ENCODE measurements at regions not wholly inside any gene's neighbourhood (a gene's known extent, or its start where the extent isn't known, plus 50 kb on each side); places are given as distances from the start of the nearest gene placed in this dataset.
"Not testable (repeated sequence)": the region's sequence is repeated elsewhere in the genome, so short reads cannot be mapped to it uniquely, and the experiment has no call there.

DNA sequence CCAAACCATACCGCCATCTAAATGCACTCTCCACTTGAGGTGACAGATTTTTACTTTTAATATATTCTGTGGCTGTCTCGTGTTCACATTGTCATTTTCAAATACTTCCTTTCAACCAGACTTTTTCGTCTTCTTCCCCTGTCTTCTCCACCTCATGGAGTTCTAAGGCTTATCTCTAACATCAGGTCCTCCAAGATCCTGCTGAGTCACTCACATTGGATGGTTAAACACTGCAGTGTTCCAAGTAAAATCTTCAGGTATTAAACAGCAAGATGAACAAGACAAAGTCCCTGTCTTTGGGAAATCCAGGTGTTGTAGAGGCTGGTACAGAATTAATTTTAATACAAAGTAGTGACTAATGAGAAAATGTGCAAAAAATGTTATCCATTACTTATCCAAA is 330.2 kb upstream of the KIF2B start:
- no peak for DNase-seq

DNA sequence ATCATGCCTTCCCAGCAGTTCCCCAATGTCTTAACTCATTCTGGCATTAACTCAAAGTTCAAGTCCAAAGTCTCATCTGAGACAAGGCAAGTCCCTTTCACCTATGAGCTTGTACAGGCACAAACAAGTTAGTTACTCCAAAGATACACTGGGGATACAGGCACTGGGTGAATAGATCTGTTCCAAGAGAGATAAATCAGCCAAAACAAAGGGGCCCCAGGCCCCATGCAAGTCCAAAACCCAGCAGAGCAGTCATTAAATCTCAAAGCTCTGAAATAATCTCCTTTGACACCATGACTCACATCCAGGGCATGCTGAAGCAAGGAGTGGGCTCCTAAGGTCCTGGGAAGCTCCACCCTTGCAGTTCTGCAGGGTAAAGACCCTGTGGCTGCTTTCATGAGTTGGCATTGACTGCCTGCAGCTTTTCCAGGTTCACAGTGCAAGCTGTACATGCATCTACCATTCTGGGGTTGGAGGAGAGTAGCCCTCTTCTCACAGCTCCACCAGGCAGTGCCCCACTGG is 332.2 kb upstream of the KIF2B start:
- no peak for DNase-seq

DNA sequence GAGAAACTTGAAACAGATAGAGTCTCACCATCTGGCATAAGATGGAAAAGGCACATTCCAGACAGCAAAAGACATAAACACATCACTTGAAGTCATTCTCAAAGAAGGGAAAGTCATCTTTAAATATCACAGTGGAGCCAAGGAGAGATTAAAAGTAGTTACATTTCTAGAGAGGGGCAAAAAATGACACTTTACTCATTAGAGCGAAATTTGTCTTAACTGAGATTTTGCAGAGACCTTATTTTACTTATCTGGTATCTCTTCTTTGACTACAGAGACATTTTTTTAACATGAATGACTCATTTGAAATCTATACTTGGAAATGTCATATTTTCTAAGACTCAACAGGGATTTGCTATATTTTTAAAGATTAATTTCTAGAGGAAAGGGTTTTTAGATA is 339.0 kb upstream of the KIF2B start:
- DNase-seq, result no peak

DNA sequence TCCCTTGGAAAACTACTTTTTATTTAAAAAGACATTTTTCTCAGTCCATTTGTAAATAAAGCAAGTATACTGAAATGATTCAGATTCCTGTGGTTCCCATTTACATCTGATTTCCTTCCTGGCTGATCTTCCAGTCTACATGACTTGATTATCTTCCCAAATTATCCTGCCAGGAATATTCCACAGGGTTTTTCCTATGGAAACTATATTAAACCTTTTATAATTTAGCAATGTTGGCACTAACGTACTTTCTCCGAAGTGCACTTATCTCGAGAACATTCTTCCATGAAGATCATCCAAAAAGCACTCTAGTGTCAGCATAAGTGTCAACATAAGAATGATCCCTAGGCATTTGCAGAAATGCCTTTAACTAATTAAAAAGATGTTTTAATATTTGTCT is 347.7 kb upstream of the KIF2B start:
- DNase-seq, result no peak

DNA sequence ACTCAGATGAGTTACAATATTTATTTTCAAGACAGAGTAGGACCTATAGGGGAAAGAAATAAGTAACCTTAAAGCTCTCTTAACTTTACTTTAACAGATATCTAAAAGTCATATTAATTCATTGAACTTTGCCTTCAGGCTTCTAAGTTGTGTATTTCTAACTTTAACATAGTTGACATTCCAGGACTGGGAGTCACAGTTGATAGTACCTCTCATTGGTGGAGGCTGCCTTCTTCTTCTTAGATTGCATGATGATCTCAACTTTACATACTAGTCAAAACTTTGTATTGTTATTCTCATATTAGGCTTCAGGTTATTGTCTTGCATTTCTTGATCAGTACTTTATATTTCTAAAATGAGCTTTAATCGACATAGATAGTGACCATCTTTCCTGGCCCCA is 350.1 kb upstream of the KIF2B start:
- DNase-seq, result no peak

DNA sequence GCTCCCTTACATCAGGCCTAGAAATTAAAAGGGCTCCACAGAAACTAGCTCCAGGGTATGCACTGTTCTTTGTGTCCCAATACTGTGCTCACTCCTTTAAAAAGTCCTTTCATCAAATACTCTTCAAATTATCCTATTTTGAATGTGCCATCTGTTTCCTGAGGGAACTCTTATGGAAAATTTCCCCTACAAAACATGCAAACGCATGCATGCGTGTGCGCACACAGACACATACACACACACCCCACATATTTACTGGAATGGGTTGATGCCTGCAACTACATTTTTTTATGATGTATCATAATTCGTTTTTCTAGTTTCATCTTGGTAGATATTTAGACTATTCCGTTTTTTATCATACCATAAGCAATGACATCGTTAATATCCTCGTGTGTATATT is 351.2 kb upstream of the KIF2B start:
- no peak for DNase-seq

DNA sequence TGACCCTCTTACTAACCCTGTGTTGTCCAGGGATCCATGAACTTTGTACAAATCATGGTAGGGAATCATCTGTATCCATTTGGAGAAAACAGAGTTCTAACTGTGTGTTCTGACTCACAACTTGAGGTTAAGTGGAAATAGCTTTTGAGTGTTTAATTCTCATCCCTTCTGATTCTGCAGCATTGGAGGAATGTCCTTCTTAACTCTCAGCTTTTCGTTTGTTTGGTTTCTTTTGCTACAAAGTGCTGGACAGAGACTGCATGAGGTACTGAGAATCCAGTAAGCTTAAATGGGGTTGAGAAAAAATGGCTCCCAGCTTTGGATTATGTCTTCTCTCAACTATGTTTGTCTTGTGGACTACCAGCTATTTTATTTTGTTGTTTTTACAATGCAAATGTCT is 352.1 kb upstream of the KIF2B start:
- no peak for DNase-seq

DNA sequence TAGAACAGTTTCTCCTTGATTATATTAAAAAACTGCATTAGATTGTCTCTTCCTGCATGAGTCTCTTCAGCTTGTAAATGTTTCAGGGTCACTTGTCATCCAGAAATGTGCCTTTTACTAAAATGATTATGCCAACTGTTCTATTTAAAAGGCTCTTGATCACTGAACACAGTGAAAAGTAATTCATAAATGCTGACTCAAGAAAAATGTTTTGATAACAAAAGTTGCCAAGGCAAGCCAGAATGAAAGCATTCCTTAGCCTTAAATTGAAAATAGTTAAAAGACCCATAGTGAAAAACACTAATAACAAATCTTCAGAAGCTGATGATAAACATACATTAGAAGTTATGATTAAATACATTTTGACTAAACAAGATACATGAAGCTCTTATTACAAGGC is 356.0 kb upstream of the KIF2B start:
- no peak for DNase-seq

DNA sequence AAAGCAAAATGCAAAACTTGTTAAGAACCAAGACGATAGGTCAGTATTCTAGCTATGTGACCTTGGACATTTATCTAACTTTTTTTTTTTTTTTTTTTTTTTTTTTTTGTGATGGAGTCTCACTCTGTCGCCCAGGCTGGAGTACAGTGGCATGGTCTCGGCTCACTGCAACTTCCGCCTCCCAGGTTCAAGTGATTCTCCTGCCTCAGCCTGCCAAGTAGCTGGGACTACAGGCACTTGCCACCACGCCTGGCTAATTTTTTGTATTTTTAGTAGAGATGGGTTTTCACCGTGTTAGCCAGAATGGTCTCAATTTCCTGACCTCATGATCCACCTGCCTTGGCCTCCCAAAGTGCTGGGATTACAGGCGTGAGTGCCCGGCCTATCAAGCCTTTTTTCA is 358.3 kb upstream of the KIF2B start:
- DNase-seq, result not testable (repeated sequence)

DNA sequence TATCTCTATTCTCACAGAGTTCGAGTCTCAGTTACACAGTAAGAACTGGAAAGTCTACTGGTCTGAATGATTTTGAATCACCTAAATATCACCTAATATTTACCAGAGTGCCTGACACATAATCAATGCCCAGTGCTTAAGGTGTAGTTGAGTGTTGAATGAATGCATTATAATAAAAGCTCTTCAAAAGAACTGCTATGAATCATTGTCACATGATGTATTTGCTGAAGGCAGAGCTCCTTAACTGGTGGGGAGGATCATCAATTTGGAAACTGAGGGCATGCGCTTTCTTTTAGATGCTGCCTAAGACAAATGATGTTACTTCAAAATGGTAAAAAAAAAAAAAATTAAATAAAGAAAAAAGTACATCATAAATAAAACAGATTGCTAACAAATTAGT is 359.4 kb upstream of the KIF2B start:
- DNase-seq, result no peak

DNA sequence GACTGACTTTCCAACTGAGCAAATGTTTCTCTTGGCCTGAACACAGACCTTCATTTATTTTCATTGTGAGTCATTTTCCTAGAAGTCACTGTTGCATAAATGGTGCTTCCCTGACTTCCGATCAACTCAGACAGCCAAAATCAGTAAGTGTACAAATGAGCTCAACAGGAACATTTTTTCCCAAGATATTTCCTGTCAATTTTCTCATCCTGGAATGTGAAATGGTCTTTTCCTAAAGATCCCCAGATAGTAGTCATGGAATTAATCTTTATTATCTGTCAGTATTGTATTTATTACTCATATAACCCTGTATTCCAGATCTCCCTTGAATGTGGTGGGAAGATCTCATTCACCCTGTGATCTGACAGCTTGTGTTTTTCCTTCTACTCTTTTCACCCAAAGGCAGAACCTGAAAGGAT is 360.3 kb upstream of the KIF2B start:
- no peak for DNase-seq

DNA sequence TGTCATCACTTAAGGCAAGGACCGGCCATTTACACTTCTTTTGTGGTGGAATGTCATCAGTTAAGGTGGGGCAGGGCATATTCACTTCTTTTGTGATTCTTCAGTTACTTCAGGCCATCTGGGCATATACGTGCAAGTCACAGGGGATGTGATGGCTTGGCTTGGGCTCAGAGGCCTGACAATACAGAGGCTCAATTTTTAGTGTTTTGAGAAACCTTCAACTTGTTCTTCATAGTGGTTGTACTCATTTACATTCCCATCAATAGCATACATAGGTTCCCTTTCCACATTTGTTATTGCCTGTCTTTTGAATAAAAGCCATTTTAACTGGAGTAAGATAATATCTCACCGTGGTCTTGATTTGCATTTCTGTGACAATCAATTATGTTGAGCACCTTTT is 366.8 kb upstream of the KIF2B start:
- not testable (repeated sequence) for DNase-seq

DNA sequence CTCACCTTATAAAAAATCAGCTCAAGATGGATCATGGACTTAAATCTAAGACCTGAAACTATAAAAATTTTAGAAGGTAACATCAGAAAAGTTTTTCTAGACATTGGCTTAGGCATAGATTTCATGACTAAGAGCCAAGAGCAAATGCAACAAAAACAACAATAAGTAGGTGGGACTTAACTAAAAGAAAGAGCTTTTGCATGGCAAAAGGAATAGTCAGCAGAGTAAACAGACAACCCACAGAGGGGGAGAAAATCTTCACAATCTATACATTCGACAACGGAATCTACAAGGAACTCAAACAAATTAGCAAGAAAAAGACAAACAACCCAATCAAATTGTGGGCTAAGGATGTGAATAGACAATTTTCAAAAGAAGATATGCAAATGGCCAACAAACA is 368.4 kb upstream of the KIF2B start:
- no peak for DNase-seq

DNA sequence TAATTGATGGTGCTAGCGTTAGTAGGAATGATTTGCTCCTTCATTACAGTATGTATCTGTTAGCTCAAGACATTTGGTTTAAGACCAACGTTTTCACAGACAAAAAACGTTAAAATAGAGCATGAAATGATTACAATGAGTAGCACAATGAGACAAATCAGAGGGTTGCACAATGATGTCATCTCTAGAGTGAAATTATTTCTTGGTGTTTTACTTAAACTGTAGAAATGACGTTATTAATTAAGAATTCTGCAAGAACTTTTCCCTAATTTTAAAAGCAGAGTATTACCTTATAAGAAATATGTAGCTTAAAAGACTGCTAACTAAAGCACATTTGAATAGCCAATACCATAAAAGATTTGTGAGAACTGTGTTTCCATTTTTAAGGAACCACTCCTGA is 373.4 kb upstream of the KIF2B start:
- DNase-seq, result no peak

DNA sequence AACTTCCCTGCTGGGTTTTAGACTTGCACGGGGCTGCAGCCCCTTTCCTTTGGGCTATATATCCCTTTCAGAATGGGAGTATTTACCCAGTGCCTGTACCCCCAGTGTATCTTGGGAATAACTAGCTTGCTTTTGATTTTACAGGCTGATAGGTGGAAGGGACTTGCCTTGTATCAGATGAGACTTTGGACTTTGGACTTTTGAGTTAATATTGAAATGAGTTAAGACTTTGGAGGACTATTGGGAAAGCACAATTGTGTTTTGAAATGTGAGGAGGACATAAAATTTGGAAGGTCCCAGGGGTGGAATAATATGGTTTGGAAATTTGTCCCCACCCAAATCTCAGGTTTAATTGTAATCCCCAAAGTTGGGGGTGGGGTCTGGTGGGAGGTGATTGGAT is 393.8 kb upstream of the KIF2B start:
- DNase-seq, result no peak

DNA sequence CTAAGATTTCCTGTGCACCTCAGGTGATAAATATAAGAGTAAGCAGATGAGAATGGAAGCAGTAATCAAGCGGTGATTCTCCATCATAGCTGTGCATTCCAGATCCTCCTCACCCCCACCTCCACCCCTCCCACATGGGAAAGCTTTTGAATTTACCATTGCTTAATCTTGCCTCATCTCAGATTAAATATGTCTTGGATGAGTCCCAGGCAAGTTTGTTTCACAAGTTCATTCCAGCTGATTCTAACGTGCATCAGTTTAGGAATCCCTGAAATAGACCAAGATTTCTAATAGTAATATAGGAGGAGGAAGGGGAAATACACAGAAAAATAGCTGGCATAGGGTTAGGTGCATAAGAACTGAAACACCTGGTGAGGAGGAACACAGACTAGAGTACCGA is 396.2 kb upstream of the KIF2B start:
- DNase-seq, result no peak

DNA sequence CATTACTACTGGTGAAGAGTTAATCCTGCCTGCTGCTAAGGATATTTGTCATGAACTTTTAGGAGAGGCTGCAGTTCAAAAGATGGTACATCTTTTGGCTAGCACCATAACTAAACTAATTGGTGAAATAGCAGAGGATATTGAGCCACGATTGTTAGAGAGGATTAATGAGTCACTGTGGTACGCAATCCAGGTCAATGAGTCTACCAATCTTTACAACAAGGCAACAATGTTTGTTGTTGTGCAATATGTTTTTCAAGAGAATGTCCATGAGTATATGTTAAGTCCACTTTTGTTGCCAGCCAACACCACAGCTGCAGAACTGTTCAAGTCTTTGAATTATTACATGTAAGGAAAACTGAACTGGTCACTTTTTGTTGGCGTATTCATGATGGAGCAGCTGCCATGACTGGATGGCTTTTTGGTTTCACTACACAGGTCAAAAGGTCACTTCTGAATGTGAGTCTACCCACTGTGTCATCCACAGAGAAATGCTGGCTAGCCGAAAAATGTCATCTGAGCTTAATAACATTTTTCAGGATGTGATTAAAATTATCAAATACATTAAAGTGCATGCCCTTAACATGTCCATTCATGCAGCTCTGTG is 402.6 kb upstream of the KIF2B start:
- DNase-seq, result no peak

DNA sequence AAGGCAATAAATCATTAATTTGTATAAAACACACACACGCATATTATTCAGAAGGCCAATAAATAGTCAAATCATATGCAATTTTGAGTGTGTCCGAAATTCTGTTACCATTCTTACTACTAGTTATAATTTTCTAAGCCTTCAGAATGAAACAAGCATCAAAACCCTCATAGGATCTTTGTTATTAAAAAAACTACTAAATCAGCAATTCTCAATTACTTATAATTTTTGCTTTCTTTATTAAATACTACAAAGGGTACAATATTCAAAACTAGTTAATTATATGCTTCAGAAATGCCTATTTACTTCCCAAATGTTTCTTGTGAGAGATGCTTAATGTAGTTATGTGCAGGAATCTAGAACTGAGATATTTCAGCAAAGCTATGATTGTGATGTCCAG is 413.1 kb upstream of the KIF2B start:
- DNase-seq, result no peak

DNA sequence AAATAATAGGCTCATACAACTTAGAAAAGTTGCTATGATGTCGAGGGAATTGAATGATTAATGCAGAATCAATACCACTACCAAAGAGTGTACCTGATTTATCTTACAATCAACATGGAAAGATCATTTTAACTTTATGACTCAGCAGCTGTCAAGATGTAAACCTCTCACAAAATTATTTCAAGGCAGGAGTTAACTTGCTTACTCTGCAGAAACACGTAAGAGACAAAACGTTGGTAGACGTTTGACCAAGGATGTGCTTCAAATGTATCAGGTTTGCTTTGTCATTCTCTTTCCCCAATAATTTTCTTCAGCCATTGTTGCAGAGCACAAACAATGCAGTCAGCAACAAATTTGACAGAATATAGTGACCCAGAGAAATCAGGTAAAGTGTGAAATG is 415.8 kb upstream of the KIF2B start:
- no peak for DNase-seq

DNA sequence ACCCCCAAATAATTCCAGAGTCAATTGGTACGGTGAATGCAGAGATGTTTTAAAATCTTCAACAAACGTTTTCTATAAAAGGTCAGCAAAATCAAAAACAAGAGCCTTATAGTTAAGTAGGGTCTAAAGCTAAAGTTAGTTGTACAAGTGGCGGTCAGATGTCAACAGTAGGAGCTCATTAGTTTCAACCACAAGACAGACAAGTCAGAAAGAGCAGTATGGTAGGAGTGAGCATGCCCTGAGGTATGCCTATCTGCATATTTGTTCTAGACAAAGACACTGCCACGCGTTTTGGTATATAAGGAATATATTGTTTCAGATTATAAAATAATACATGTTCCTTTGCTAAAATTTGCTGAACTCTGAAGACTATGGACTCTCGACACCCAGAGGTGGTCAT is 431.5 kb upstream of the KIF2B start:
- no peak for DNase-seq

DNA sequence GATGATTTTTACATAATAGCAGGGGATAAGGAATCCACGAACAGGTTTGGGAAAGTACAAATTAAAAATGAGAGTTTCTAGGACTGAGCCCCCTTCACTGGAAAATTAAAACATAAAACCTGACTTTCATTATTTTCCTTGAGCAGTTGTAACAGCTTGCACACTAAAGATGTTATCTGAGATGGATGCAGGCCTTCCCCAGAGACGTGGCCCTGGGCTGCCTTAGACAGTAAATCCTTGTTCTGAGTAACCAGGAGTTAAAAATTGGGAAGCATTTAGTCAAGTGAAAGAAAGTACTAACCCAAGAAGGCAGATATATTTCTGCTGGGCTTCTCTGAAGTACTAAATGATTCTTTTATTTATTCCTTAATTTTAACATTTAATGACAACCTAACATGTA is 432.2 kb upstream of the KIF2B start:
- no peak for DNase-seq

DNA sequence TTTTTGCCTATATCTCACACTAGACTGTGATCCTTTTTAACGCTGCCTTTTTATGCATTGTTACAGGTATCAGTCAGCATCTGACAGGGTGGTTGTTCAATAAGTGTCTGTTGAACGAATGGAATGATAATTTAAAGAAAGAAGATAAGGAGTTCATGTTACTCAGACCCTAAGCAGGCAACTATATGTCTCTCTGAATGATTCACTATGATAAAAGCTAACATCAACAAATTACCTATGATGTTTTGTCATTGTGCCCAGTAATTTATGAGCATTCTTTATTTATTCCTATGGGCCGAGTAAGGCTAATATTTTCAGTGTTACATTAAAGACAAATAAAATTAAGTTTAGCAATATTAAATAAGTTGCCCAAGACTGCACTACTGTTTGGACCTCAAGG is 435.0 kb upstream of the KIF2B start:
- no peak for DNase-seq

DNA sequence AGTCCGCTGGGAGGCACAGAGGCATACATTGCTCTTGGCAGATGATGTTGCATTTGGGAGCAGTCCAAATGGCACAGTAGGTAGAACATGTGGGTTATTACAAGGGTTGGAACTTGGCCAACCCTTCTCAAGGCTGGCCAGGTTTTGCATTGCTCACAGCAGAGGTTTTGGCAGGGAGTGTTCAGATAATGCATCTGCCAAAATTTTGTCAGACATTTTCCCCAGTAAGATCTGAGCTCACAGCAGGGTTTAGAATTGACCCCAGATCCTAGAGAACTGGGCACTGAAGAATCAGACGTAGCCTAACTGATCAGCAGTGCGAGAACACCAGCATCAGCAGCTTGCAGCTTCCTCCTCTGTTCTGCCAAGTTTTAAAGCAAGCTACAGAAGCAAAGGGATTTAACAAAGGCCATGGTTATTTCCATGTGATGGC is 468.8 kb upstream of the KIF2B start:
- peak in 9 of 51 donors; percentile 1 to 26 (median 9) for DNase-seq

DNA sequence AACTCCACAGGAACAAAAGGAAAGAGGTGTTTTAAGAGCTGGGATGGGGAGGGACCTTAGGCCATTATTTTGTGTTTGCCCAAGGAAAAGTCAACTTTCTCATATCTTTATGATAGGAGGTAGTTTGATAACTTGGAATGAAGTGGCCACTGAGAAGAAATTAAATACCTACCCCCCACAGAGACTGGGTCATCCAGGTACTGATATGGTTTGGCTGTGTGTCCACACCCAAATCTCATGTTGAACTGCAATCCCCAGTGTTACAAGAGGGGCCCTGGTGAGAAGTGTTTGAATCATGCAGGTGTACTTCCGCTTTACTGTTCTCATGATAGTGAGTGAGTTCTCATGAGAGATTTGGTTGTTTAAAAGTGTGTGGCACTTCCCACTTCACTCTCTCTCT is 477.9 kb upstream of the KIF2B start:
- DNase-seq, result no peak
